IPS DF 6.9 (cell line): ENCODE measurements at regions not wholly inside any gene's neighbourhood (a gene's known extent, or its start where the extent isn't known, plus 50 kb on each side); places are given as distances from the start of the nearest gene placed in this dataset.

ENCODE experiments used
- DNase-seq: peaks from one replicate; pipeline ENCODE4 v3.0.0-alpha.2; 2013; ENCODE audit warnings: low read depth, low spot score
- H3K27ac ChIP-seq: one replicate; pipeline ENCODE4 v1.5.1; 2013; ENCODE audit warnings: low read length, control low read depth
- H3K27me3 ChIP-seq: 2 replicates; pipeline ENCODE4 v1.6.1; 2013; ENCODE audit warnings: mild to moderate bottlenecking, low read length; ENCODE audit not compliant: control insufficient read depth, insufficient read depth
- H3K36me3 ChIP-seq: 2 replicates; pipeline ENCODE4 v1.6.1; 2013; ENCODE audit warnings: low read length; ENCODE audit not compliant: control insufficient read depth, insufficient read depth
- H3K4me1 ChIP-seq: 2 replicates; pipeline ENCODE4 v1.6.1; 2013; ENCODE audit warnings: low read length; ENCODE audit not compliant: control insufficient read depth, insufficient read depth
- H3K4me3 ChIP-seq: 2 replicates; pipeline ENCODE4 v1.5.1; 2013; ENCODE audit warnings: mild to moderate bottlenecking, low read length
- H3K9me3 ChIP-seq: 2 replicates; pipeline ENCODE4 v1.6.1; 2013; ENCODE audit warnings: low read length, inconsistent platforms; ENCODE audit not compliant: control insufficient read depth, insufficient read depth
- WGBS: extraction: QIAGEN DNeasy Blood & Tissue Kit; methylation state at CpG from one replicate; pipeline ENCODE4 v1.1.7; 2013; ENCODE audit warnings: mixed read lengths, missing lambda C conversion rate; ENCODE audit not compliant: insufficient read length, insufficient coverage; 5-methylcytosine and 5-hydroxymethylcytosine counted together

- no peak for DNase-seq
- Histone ChIP-seq H3K36me3 (no peaks in the 10 kb centered on the region), H3K27ac (no peak overlapping the region), H3K4me3 (no peak overlapping the region), H3K4me1 (no peaks in the 10 kb centered on the region), H3K27me3 (no peaks in the 10 kb centered on the region), H3K9me3 (no peaks in the 10 kb centered on the region; the same call in 1 of the 2 replicates)
- WGBS = no CpG with 5 or more reads among the region's 11 CpGs
Observed at GRCh38 chr3:69445024-69445423, 59.1 kb upstream of the FRMD4B start.

- Histone ChIP-seq H3K27ac (no peak overlapping the region), H3K4me1 (no peaks in the 10 kb centered on the region), H3K9me3 (no peaks in the 10 kb centered on the region; the same call in 1 of the 2 replicates), H3K27me3 (no peaks in the 10 kb centered on the region; the same call in 1 of the 2 replicates), H3K36me3 (no peaks in the 10 kb centered on the region), H3K4me3 (no peak overlapping the region)
- no peak for DNase-seq
Observed at GRCh38 chr3:69443457-69443920, 57.6 kb upstream of the FRMD4B start.

- H3K27me3 ChIP-seq = no peaks in the 10 kb centered on the region; the same call in 1 of the 2 replicates
- DNase-seq = no peak
- no CpG with 5 or more reads among the region's 2 CpGs for WGBS
- no peaks in the 10 kb centered on the region for H3K36me3 ChIP-seq
- no peak overlapping the region for H3K4me3 ChIP-seq
- no peaks in the 10 kb centered on the region for H3K4me1 ChIP-seq
- no peaks in the 10 kb centered on the region; the same call in 1 of the 2 replicates for H3K9me3 ChIP-seq
- no peak overlapping the region for H3K27ac ChIP-seq
Observed at GRCh38 chr3:69442771-69443311, 57.0 kb upstream of the FRMD4B start.

- no peak overlapping the region for H3K4me3 ChIP-seq
- H3K27ac ChIP-seq = no peak overlapping the region
- no peaks in the 10 kb centered on the region for H3K4me1 ChIP-seq
- DNase-seq = no peak
- WGBS = no CpG with 5 or more reads among the region's 2 CpGs
- no peaks in the 10 kb centered on the region; the same call in 1 of the 2 replicates for H3K9me3 ChIP-seq
- no peaks in the 10 kb centered on the region for H3K36me3 ChIP-seq
- no peaks in the 10 kb centered on the region; the same call in 1 of the 2 replicates for H3K27me3 ChIP-seq
Observed at GRCh38 chr3:69441732-69442131, 55.8 kb upstream of the FRMD4B start.

- Histone ChIP-seq H3K4me1 (no peaks in the 10 kb centered on the region), H3K9me3 (no peaks in the 10 kb centered on the region; the same call in 1 of the 2 replicates), H3K27ac (no peak overlapping the region), H3K27me3 (no peaks in the 10 kb centered on the region; the same call in 1 of the 2 replicates), H3K4me3 (no peak overlapping the region), H3K36me3 (no peaks in the 10 kb centered on the region)
- DNase-seq = no peak
- no CpG with 5 or more reads among the region's 1 CpG for WGBS
Observed at GRCh38 chr3:69441040-69441439, 55.2 kb upstream of the FRMD4B start.

GRCh38 chr3:69439643-69440270 is 53.9 kb upstream of the FRMD4B start:
- Histone ChIP-seq H3K27me3 (no peaks in the 10 kb centered on the region; the same call in 1 of the 2 replicates), H3K4me3 (no peak overlapping the region), H3K9me3 (no peaks in the 10 kb centered on the region; the same call in 1 of the 2 replicates), H3K36me3 (no peaks in the 10 kb centered on the region), H3K4me1 (no peaks in the 10 kb centered on the region), H3K27ac (no peak overlapping the region)
- no peak for DNase-seq
- WGBS = no CpG with 5 or more reads among the region's 1 CpG

DNA sequence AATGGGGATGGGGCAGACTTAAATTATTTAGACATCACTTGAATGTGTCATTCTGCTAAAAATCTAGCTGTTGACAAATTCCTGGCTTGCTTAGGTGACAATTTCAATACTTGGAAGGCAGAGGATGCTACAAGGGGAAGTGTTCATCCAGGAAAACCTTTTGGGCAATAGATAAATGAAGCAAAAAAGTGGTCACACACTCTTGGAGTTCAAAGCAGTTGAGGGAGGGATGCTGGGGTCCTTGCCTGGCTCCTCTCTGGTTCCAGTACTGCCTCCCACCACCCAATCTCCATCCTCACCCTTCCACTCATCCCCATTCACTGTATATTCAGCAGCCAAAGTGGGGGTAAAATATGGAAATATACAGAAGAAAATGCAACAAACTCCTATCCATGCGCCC is 52.6 kb upstream of the FRMD4B start:
- no peak for DNase-seq
- Histone ChIP-seq H3K4me3 (no peak overlapping the region), H3K27ac (no peak overlapping the region), H3K36me3 (no peaks in the 10 kb centered on the region), H3K27me3 (no peaks in the 10 kb centered on the region; the same call in 1 of the 2 replicates), H3K4me1 (no peaks in the 10 kb centered on the region), H3K9me3 (no peaks in the 10 kb centered on the region)
- no CpG with 5 or more reads among the region's 1 CpG for WGBS

- no peaks in the 10 kb centered on the region for H3K9me3 ChIP-seq
- H3K4me3 ChIP-seq = no peak overlapping the region
- H3K27me3 ChIP-seq = no peaks in the 10 kb centered on the region; the same call in 1 of the 2 replicates
- WGBS = no CpG with 5 or more reads among the region's 2 CpGs
- no peak for DNase-seq
- no peaks in the 10 kb centered on the region for H3K36me3 ChIP-seq
- H3K27ac ChIP-seq = no peak overlapping the region
- H3K4me1 ChIP-seq = no peaks in the 10 kb centered on the region
Observed at GRCh38 chr3:69435274-69436265, 49.7 kb upstream of the FRMD4B start.
